HG03469 (cell line): ENCODE measurements at regions not wholly inside any gene's neighbourhood (a gene's known extent, or its start where the extent isn't known, plus 50 kb on each side); places are given as distances from the start of the nearest gene placed in this dataset.

Experiments
- ATAC-seq: cut with Tn5 transposase; IDR thresholded peaks from one replicate; pipeline ENCODE4 v1.9.1; 2021; ENCODE audit warnings: mild to moderate bottlenecking, moderate library complexity, moderate number of reproducible peaks; ENCODE audit not compliant: unreplicated experiment

DNA sequence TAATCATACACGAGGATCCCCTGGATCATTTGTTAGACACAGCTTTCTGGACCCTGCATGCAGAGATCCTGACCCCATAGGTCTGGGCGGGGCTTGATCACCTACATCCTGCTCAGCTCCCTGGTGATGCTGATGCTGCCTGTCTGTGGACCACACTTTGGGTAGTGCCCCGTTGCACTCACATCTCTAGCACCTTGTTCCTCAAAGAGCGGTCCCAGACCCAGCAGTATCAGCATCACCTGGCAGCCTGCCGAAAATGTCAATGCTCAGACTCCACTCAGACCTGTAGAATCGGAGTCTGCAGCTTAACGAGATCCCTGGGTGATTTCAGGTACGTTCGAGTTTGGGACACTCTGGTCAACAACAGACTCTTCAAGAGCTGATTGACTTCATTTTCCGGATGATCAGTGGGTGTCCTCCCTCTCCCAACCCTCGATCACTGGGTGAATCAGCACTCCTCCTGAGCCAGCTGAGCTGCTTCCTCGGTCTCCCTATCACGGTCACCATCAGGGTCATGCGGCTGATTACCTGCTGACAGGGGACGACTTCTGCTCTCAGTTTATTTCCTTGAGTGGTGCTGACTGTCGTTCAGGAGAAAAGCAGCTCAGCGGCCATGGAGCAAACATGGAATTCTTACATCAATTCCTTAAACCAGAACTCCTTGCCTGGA is 150.6 kb upstream of the RAB12 start:
- ATAC-seq: no peak

DNA sequence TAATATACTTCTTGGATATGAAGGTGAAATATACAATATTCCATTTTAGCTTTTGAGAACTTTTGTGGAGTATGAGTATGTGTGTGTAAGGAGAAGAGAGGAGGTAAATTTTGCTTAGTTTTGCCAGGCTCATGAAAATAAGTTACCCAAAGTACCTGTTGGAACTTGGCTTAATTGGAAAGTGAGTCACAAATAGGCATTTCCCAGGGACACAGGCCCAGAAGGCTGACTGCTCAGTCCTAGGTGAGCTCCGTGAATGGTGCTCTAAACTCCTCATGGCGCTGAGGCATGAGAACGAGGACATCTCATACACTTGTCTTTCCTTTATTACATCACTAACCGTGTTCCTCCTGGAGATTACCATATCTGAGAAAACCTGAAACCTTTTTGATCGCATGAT is 148.5 kb upstream of the RAB12 start:
- no peak for ATAC-seq

DNA sequence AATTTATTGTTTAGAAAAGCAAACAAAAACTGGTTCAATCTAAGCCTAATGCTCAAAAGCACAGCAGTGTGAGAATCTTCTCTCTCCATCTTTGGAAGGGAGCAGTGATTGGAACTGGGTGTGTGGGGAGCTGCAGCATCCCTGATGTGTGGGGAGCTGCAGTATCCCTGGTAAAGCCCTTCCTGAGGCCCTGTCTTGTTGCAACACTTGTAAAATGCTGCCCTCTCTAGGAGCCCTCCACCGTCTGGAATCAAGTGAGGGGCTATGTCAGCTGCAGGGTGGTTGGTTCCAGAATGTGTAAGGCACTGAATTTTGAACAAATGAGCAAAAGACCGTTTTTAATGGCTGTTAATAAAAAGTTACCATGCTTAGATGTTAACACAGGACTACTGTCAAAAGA is 147.7 kb upstream of the RAB12 start:
- no peak for ATAC-seq

DNA sequence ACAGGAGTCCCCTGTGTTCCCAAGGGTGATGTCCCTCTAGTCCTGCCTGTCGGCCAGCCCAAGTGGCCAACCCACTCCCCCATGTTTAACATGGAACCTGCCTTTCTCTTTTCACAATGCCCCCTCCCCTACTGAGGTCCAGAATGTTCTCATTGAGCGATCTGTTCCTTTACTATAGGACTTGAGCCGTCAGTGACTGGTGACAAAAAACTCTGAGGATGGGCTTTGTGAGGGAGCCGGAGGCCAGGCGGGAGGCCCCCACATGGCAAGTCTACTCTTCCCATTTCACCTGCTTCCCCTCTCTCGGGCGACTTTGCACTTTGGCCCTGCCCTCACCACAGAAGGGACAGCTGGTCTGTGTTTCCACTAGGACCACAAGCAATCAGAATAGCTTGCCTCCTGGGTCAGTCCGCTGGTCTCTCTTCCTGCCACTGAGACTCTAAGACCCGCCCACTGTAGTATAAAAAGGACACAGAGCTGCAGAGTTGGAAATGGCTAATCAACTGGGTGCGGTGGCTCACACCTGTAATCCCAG is 146.5 kb upstream of the RAB12 start:
- no peak for ATAC-seq

DNA sequence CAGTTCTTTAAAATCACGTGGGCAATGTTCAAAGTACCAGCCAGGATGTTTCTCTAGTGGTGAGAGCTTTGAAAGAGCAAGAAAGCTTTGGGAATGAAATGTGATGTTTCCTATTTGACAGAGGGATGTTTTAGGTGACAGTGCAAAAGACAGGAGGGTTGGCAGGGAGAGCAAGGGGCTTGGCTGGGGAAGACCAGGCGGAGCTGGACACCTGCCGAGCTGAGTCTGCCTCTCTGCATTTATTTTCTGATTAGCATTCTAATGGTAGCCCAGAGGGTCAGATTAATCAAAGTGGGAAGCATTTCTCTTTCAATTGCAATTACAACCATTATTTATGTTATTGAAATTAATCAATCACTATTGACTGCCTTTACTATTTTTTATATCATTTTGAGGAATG is 145.4 kb upstream of the RAB12 start:
- no peak for ATAC-seq

DNA sequence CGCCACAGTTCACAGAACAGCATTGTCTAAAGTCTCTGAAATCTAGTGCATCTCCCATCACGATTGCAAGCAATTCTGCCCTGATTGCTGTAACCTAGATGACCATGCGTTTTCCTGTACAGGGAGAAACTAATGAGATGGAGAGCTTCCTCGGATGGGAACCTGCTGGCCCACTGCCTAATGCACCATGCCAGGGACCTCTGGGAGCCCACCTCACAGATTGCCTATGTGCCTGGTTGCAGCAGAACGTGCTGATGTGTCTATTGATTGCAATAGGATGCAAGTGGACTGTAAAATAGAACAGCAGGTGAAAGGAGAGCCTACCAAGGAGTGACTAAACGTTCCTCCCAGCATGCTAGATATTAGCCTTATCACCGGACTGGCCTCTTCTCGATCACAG is 141.0 kb upstream of the RAB12 start:
- no peak for ATAC-seq

DNA sequence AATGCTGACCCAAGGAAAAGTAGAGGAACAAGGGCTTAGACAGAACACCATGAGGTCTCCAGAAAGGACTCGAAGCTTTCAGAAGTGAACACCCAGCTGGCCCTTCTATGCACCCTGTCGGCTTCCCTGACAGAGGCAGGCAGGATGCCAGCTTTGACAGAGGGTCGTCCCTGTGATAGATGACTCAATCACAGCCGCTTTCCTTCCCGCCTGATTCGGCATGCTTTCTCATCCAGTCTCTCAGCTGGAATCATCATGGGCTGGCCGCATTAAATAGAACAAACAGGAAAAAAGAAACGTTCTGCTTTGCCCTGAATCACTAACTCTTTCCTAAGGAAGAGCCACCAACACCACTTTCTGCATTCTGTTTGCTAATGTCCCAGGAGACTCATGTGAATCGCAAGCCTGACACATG is 140.3 kb upstream of the RAB12 start:
- no peak for ATAC-seq

DNA sequence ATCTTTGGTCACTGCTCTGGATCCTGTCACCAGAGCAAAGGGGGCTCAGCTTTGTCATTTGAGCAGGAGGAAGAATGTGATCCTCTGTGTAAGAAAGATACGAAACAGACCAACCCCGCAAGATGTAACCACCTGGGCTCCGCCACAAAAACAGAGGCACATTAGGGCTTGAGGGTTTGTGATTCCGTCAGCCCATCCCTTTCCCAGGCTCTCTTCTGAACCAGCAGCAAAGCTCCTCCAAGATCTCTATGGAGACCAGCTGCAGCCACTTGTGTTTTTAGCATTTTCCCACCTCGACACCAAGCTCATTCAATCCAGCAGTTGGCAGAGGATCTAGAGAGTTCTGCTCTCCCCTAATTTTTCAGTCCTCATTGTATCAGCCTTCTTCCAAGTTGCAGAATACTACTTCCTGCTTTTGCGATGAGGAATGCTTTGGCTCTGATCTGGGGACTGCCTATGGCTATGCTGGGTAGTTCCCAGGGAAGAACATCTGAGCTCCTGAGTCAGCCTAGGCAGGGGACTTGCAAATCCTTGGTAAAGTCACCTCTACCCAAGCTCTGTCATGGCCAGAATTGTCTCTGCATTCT is 139.6 kb upstream of the RAB12 start:
- ATAC-seq: no peak

DNA sequence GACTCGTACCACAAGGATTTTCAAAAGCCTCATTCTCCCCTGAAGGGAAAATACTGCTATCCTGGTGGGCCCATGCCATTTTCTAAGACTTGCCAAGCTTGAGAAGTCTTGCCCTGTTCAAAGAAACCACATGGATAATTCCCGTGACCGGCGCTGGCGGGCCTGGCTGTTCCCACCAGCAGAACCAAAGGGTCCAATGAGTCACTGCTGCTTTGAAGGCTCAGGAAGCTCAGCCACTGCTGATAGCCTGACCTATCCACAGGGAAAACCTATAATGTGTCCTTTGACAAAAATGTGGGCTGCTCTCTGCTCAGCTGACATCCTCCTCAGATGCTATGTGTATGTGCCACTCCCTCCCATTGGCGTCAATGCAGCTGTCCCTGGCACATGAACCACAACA is 137.9 kb upstream of the RAB12 start:
- ATAC-seq: no peak

DNA sequence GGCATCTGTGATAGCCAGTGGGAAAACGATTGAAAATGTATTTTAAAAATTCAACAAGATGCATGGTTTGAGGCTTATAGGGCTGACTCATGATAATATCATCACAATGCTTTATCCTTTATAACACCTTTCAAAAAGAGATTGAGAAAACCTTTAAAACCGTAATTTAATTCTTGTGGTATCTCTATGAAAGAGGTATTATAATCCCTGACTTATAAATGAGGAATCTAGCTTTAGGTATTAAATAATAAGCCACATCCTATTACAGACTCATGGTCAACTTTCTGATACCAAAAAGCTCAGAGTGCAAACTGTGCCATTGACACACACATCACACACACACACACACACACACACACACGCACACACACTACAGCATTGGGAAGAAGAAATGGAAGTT is 134.6 kb upstream of the RAB12 start:
- ATAC-seq: no peak

DNA sequence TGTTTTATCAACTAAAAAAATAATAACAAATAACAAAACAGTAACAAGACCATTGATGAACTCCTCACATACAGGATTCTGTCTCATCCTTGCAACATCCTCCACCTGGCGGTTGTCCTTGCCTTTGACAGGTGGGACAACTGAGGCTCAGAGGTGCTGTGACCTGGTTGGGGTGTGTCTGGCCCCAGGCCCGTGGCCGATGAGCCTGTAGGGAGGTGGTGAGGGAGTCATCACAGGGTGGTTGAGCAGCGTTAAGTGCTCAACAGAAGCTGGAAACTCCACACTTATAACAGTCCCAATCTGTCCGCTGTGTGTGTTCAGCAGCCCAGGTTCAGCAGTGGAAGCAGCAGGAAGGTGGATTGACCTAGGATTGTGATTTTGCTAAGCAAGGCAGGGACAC is 131.6 kb upstream of the RAB12 start:
- no peak for ATAC-seq

DNA sequence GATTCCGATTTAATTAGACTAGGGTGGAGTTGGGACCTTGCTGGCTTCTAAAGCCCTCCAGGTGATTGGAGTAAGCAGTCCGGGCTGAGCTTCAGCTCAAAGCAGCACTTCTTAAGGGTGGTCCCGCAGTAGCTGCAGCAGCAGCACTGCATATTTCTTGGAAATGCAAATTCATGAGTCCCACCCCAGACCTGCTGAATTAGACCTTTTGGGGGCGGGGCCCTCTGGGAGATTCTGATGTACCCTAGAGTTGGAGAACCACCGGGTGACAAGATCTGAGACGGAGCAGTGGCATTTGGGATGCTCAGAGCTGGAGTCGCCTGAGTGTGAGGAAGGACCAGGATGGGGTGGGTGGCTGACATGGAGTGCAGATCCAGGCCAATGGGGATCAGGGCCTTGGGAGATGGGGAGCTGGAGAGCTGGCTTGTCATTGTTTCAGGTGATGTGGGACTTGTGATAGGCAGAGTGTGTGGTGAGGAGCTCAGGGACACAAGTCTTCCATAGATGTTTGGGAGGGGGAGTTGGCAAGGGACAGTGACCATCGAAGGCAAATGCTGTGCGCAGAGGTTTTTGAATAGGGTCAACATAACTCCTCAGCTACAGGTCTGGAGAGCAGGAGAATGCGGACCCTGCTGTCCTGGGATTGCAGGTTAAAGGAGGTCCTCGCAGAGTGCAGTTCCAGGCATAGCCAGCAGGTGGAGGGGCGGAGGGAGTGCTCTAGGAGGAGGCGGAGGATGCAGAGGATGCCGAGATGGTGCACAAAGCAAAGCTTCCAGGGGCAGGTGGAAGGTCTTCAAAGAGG is 130.9 kb upstream of the RAB12 start:
- peak; percentile 74 for ATAC-seq

DNA sequence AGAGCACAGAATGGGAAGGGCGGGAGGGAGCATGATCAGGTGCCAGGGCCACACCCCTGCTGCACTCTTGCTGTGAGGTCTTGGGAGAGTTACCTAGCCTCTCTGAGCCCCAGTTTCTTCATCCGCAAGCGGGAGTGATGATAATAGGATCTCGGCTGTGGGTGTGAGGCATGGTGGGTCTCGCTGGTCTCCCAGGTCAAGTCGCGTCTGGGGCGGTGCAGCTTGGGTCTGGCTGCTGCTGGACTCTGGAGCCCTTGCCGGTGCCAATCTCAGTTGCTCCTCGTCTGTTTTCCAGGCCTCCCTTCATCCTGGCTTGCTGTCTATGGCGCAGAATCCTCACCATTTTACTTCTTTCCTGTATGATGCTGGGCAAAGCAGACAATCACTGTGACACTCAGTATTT is 130.3 kb upstream of the RAB12 start:
- ATAC-seq: no peak

DNA sequence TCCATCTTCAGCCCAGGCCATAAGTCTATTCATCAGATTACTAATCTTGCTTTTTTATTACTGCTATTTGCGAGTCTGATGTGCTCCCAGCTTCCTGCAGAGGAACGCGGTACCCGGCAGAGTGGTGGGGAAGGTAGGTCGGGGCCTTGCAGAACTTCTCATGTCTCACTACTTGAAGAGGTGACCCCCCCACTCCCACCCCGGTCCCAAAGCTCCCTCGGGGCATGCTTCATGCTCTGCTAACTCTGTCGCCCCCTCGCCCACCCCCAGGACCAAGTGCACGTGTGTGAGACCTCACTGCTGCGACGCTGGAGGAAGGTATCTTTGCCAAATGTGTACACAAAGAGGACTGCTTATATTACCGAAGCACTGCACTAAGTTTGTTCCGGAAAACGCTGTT is 129.4 kb upstream of the RAB12 start:
- no peak for ATAC-seq

DNA sequence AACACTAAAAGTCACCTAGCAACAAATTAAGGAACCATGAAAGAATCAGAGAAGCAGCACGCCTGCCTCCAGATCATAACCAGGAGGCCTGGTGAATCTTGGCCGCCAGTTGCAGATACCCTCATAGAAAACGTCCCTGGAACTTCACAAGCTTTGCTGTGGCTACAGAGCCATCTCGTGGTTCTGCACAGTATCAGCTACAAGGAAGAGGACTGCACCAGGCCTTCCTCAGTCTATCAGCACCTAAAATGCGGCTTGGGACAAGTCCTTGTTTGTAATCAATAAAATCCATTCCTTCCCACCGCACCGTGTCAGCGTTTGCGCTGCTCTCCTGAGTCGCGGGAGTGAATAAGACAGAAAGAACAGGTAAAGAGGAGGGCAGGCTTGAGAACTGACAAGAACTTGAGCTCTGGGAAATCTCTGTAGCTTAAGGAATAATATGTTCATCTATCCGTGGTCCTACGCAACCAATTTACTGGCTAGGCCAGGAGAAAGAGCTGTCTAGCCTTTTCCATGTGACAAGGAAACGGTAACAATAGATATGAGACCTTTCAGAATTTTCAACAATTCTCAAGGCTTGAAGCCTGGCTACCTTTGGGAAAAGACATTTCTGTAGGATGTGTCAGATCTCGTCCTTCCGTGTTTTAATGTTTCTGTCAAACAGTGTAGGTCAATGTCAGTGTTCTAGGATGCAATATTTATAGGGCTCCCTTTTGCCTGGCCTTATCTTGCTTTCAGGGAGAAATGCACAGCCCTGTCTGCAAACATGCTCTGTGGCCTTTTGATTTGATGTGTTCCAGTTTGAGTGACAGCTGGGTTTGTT is 128.5 kb upstream of the RAB12 start:
- no peak for ATAC-seq

DNA sequence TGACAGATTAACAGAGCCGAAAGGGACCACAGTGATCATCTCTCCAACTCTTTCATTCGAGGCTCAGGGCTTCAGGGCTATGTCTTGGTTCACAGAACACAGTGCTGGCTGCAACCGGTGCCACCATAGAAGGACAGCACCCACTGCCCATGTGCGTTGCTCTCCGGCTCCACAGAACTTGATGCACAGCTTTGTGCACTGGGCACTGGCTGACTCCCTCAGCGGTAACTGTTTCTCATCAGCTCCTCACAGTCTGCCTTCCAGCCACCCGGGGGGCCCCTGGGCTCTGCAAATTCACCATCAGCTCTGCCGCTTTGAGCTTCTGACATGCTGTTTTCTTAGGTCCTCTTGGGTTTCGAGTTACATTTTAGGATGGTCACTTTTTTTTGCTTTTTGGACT is 124.3 kb upstream of the RAB12 start:
- ATAC-seq: no peak

DNA sequence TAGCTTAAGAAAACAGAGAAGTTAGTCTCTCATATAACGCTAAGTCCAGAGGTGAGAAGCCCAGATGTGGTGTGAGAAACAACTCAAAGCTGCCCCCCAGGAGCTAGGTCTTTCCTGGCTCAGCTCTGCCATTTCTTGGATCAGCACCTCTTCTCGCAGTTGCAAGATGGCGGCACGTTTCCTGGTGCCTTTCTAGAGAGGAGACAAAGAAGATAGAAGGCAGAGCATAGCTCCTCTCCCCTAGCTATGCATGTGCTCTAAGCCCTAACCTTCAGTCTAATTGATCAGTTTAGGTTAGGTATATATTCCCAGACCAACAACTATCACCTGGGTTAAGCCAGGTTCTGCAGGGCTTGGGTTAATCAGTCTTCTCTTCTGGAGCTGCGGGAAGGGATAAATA is 119.5 kb upstream of the RAB12 start:
- no peak for ATAC-seq

DNA sequence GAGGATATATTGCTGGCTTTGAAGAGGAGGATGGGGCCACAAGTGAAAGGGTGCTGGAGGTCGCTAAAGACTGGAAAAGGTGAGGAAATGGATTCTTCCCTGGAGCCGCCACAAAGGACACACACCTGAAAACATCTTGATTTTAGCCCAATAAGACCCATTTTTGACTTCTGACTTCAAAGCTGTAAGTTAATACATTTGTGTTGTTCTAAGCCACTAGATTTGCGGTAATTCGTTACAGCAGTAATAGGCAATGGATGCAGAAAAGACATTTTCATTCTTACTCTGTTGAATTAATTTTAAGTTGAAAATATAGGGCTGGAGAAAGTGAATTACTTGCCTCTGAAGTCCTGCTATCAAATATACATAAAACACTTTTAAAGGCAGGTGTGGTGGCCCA is 117.7 kb upstream of the RAB12 start:
- no peak for ATAC-seq

DNA sequence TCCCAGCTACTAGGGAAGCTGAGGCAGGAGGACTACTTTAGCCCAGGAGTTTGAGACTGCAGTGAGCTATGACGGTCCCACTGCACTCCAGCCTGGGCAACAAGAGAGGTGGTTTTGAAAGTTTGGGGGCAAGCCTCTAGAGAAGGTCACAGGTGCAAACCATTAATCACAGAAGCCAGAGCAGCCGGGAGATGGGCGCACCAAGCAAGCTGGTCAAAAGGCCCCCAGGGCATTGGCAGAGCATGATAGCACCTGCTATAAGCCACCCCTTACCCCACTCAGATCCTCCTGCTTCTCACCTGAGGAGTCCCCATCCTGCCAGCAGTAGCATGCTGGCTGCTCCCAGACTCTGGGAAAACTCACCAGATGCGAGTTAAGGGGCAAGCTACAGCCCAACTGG is 116.1 kb upstream of the RAB12 start:
- ATAC-seq: no peak

DNA sequence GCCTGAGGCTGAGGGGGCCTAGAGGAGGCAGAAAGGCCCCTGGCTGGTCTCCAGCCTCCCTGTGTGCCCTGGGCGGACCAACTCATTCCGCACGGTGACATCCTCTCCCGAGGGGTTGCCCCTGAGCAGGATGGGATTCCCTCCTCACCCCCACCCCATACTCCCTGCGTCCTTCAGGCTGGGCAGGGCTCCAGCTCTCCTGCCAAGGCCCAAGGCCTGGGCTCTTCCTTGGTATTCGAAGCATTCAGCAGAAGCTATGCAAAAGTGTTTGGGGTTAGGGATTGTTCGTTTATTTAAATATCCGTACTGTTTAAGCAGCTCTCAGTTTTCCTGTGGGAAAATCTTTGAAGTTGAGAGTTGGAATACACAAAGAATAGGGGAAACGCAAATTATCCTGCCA is 113.1 kb upstream of the RAB12 start:
- no peak for ATAC-seq

DNA sequence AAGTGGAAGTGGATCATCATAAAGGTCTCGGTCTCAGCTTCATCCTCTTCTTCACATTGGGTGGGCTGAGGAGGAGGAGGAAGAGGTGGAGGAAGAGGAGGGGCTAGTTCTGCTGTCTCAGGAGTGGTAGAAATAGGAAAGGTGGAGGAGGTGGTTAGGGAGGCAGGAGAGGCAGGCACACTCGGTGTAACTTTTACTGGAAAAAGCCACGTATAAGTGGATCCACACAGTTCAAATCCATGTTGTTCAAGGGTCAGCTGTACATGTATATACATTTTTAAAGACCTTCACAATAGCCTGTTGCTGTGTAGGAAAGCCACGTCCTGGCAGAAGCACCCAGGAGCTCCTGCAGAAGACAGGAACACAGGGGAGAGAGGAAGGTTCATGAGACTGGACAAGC is 110.3 kb upstream of the RAB12 start:
- no peak for ATAC-seq
